ENCODE measurements at regions not wholly inside any gene's neighbourhood (a gene's known extent, or its start where the extent isn't known, plus 50 kb on each side); places are given as distances from the start of the nearest gene placed in this dataset.

GRCh38 chr13:71304861-71305260 is 562.1 kb downstream of the DACH1 start:
- TF ChIP-seq, protein P1, sequence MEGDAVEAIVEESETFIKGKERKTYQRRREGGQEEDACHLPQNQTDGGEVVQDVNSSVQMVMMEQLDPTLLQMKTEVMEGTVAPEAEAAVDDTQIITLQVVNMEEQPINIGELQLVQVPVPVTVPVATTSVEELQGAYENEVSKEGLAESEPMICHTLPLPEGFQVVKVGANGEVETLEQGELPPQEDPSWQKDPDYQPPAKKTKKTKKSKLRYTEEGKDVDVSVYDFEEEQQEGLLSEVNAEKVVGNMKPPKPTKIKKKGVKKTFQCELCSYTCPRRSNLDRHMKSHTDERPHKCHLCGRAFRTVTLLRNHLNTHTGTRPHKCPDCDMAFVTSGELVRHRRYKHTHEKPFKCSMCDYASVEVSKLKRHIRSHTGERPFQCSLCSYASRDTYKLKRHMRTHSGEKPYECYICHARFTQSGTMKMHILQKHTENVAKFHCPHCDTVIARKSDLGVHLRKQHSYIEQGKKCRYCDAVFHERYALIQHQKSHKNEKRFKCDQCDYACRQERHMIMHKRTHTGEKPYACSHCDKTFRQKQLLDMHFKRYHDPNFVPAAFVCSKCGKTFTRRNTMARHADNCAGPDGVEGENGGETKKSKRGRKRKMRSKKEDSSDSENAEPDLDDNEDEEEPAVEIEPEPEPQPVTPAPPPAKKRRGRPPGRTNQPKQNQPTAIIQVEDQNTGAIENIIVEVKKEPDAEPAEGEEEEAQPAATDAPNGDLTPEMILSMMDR (IDR thresholded peaks at IDR 0.05): no peak
- TF ChIP-seq RFX5 (IDR thresholded peaks at IDR 0.05; ENCODE audit: low read length) (no peak), EZH2phosphoT487 (IDR thresholded peaks at IDR 0.05; ENCODE audit: borderline replicate concordance, low read depth) (no peak), FOXM1 (IDR thresholded peaks at IDR 0.05; ENCODE audit: low read depth) (no peak), TAF1 (IDR thresholded peaks at IDR 0.05; ENCODE audit: borderline replicate concordance, low read depth, low read length) (no peak), MEF2A (IDR thresholded peaks at IDR 0.05; ENCODE audit: borderline replicate concordance, low read depth) (no peak), FOSL2 (IDR thresholded peaks at IDR 0.05; ENCODE audit: borderline replicate concordance, low read depth) (no peak), POLR2AphosphoS5 (IDR thresholded peaks at IDR 0.05; ENCODE audit: low read depth, low read length) (no peak), GABPA (IDR thresholded peaks at IDR 0.05; ENCODE audit: low read depth) (no peak), NFIC (IDR thresholded peaks at IDR 0.05; ENCODE audit: borderline replicate concordance) (no peak), USF1 (IDR thresholded peaks at IDR 0.05; ENCODE audit: borderline replicate concordance, low read depth) (no peak)
- TF ChIP-seq, protein P2, sequence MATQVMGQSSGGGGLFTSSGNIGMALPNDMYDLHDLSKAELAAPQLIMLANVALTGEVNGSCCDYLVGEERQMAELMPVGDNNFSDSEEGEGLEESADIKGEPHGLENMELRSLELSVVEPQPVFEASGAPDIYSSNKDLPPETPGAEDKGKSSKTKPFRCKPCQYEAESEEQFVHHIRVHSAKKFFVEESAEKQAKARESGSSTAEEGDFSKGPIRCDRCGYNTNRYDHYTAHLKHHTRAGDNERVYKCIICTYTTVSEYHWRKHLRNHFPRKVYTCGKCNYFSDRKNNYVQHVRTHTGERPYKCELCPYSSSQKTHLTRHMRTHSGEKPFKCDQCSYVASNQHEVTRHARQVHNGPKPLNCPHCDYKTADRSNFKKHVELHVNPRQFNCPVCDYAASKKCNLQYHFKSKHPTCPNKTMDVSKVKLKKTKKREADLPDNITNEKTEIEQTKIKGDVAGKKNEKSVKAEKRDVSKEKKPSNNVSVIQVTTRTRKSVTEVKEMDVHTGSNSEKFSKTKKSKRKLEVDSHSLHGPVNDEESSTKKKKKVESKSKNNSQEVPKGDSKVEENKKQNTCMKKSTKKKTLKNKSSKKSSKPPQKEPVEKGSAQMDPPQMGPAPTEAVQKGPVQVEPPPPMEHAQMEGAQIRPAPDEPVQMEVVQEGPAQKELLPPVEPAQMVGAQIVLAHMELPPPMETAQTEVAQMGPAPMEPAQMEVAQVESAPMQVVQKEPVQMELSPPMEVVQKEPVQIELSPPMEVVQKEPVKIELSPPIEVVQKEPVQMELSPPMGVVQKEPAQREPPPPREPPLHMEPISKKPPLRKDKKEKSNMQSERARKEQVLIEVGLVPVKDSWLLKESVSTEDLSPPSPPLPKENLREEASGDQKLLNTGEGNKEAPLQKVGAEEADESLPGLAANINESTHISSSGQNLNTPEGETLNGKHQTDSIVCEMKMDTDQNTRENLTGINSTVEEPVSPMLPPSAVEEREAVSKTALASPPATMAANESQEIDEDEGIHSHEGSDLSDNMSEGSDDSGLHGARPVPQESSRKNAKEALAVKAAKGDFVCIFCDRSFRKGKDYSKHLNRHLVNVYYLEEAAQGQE (IDR thresholded peaks at IDR 0.05; ENCODE audit: low read depth, low read length): no peak
- TF ChIP-seq, protein P3, sequence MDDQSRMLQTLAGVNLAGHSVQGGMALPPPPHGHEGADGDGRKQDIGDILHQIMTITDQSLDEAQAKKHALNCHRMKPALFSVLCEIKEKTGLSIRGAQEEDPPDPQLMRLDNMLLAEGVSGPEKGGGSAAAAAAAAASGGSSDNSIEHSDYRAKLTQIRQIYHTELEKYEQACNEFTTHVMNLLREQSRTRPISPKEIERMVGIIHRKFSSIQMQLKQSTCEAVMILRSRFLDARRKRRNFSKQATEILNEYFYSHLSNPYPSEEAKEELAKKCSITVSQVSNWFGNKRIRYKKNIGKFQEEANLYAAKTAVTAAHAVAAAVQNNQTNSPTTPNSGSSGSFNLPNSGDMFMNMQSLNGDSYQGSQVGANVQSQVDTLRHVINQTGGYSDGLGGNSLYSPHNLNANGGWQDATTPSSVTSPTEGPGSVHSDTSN (IDR thresholded peaks at IDR 0.05): no peak
